ENCODE measurements at regions not wholly inside any gene's neighbourhood (a gene's known extent, or its start where the extent isn't known, plus 50 kb on each side); places are given as distances from the start of the nearest gene placed in this dataset.
A peak's percentile ranks its signal among the peaks of the same experiment; 100 is the strongest.

- intact Hi-C loops (cut with DNase I; ENCODE audit: low total_unique reads), result no loop called here
- DNase-seq, result no peak
- Histone ChIP-seq H3K4me1 (no peaks in the 10 kb centered on the region), H3K27me3 (no peaks in the 10 kb centered on the region), H3K27ac (peak overlapping the region in 1 of 4 donors; percentile 41), H3K9me3 (no peaks in the 10 kb centered on the region), H3K36me3 (no peaks in the 10 kb centered on the region), H3K4me3 (no peak overlapping the region)
- TF ChIP-seq CTCF (IDR thresholded peaks at IDR 0.05), result no peak
- TF ChIP-seq POLR2A (IDR thresholded peaks at IDR 0.05), result no peak
- no peak for TF ChIP-seq POLR2AphosphoS5 (IDR thresholded peaks at IDR 0.05)
- no peak for TF ChIP-seq EP300 (IDR thresholded peaks at IDR 0.05; ENCODE audit: low read depth)
- 89 to 95% methylated on average over 2 to 5 of the region's 5 CpGs for WGBS, 2 donors (ENCODE audit: low coverage in 1 of 2)
- in situ Hi-C loops (cut with MboI; ENCODE audit: low pct_ligation_motif_present in 1 of 4, low pct_unique_long_range_greater_than_20kb in 1 of 4, low sequenced_read_pairs in 3 of 4), result no loop called here
Observed at GRCh38 chr2:181126311-181126868, 146.0 kb downstream of the UBE2E3 start.

GRCh38 chr2:181128199-181128598 is 147.8 kb downstream of the UBE2E3 start:
- TF ChIP-seq CTCF (IDR thresholded peaks at IDR 0.05), result no peak
- TF ChIP-seq EP300 (IDR thresholded peaks at IDR 0.05; ENCODE audit: low read depth), result no peak
- no peak for TF ChIP-seq POLR2AphosphoS5 (IDR thresholded peaks at IDR 0.05)
- no peak for TF ChIP-seq POLR2A (IDR thresholded peaks at IDR 0.05)
- in situ Hi-C loops (cut with MboI; ENCODE audit: low pct_ligation_motif_present in 1 of 4, low pct_unique_long_range_greater_than_20kb in 1 of 4, low sequenced_read_pairs in 3 of 4), result no loop called here

GRCh38 chr2:181129364-181130056 is 149.1 kb downstream of the UBE2E3 start:
- no peak for DNase-seq
- H3K36me3 ChIP-seq, result no peaks in the 10 kb centered on the region
- intact Hi-C loops (cut with DNase I; ENCODE audit: low total_unique reads) (no loop called here), in situ Hi-C loops (cut with MboI; ENCODE audit: low pct_ligation_motif_present in 1 of 4, low pct_unique_long_range_greater_than_20kb in 1 of 4, low sequenced_read_pairs in 3 of 4) (no loop called here)
- WGBS, 2 donors (ENCODE audit: low coverage in 1 of 2), result 90 to 92% methylated on average over 2 to 4 of the region's 4 CpGs
- H3K9me3 ChIP-seq, result no peaks in the 10 kb centered on the region
- no peaks in the 10 kb centered on the region for H3K27me3 ChIP-seq
- H3K27ac ChIP-seq, result no peak overlapping the region
- H3K4me1 ChIP-seq, result no peaks in the 10 kb centered on the region
- no peak for TF ChIP-seq CTCF (IDR thresholded peaks at IDR 0.05)
- no peak for TF ChIP-seq EP300 (IDR thresholded peaks at IDR 0.05; ENCODE audit: low read depth)
- no peak for TF ChIP-seq POLR2A (IDR thresholded peaks at IDR 0.05)
- TF ChIP-seq POLR2AphosphoS5 (IDR thresholded peaks at IDR 0.05), result no peak
- H3K4me3 ChIP-seq, result no peak overlapping the region

More at GRCh38 chr2:181128199-181128598, 147.8 kb downstream of the UBE2E3 start:
- no peak for DNase-seq
- H3K4me1 ChIP-seq, result no peaks in the 10 kb centered on the region
- H3K36me3 ChIP-seq, result no peaks in the 10 kb centered on the region
- H3K27ac ChIP-seq, result no peak overlapping the region
- no peaks in the 10 kb centered on the region for H3K27me3 ChIP-seq
- H3K9me3 ChIP-seq, result no peaks in the 10 kb centered on the region
- intact Hi-C loops (cut with DNase I; ENCODE audit: low total_unique reads), result no loop called here
- no peak overlapping the region for H3K4me3 ChIP-seq

GRCh38 chr2:181130686-181131085 is 150.3 kb downstream of the UBE2E3 start:
- Histone ChIP-seq H3K27ac (peak overlapping the region in 1 of 4 donors; percentile 0), H3K9me3 (no peaks in the 10 kb centered on the region), H3K36me3 (no peaks in the 10 kb centered on the region), H3K4me1 (no peaks in the 10 kb centered on the region), H3K4me3 (no peak overlapping the region), H3K27me3 (no peaks in the 10 kb centered on the region)
- no peak for DNase-seq
- intact Hi-C loops (cut with DNase I; ENCODE audit: low total_unique reads), result no loop called here
- TF ChIP-seq CTCF (IDR thresholded peaks at IDR 0.05) (no peak), EP300 (IDR thresholded peaks at IDR 0.05; ENCODE audit: low read depth) (no peak), POLR2AphosphoS5 (IDR thresholded peaks at IDR 0.05) (no peak), POLR2A (IDR thresholded peaks at IDR 0.05) (no peak)
- 70 to 86% methylated on average over 3 of the region's 3 CpGs for WGBS, 2 donors (ENCODE audit: low coverage in 1 of 2)
- in situ Hi-C loops (cut with MboI; ENCODE audit: low pct_ligation_motif_present in 1 of 4, low pct_unique_long_range_greater_than_20kb in 1 of 4, low sequenced_read_pairs in 3 of 4), result no loop called here
